ENCODE measurements at regions not wholly inside any gene's neighbourhood (a gene's known extent, or its start where the extent isn't known, plus 50 kb on each side); places are given as distances from the start of the nearest gene placed in this dataset.
A peak's percentile ranks its signal among the peaks of the same experiment; 100 is the strongest.

DNA sequence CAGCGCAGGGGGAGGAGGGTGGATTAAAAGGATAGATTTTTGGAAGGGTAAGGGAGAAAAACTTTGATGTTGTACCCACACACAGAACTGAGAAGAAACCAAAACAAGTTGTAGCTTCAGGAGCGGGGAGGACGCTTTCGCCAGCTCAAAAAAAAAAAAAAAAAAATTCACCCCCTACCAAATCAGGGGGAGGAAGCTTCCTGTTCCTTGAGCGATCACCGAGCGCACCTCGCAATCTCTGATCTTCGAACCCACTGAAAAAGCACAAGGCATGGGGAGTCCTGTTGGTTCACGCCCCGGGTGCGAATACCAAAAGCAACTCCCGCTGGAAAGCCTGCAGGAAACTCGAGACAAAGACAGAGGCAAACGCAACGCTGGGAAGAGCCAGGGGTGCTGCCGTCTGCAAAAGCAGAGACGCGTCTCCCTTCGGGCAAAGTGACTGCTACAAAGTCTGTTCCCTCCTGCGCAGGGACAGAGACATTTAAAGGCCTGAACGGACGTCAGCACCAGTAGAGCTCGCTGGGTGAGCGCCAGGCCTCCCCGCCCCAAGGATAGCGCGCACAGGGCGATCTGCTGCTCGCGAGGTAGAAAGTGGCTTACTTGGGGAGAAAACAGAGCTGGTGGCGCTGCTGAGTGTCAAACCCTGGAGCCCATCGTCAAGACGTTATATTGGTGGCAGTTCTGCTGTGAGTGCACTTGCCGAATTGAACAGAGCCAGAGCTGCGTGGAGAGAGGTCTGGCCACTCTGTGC, 190.4 kb downstream of the USP22 start (continued):
- TF ChIP-seq ZSCAN16 (tag by site-specific recombination; IDR thresholded peaks at IDR 0.05): no peak
- no peak for TF ChIP-seq ZNF837 (tag by site-specific recombination; IDR thresholded peaks at IDR 0.05)
- no peak for TF ChIP-seq ZNF677 (tag by site-specific recombination; IDR thresholded peaks at IDR 0.05)
- peak; percentile 84 for TF ChIP-seq ZNF335 (tag by site-specific recombination; conservative IDR thresholded peaks at IDR 0.05)
- TF ChIP-seq ZNF416 (tag by site-specific recombination; IDR thresholded peaks at IDR 0.05): no peak
- TF ChIP-seq ZNF175 (tag by site-specific recombination; IDR thresholded peaks at IDR 0.05): no peak
- no peak for TF ChIP-seq ZNF544 (tag by site-specific recombination; IDR thresholded peaks at IDR 0.05)
- TF ChIP-seq, protein P1, sequence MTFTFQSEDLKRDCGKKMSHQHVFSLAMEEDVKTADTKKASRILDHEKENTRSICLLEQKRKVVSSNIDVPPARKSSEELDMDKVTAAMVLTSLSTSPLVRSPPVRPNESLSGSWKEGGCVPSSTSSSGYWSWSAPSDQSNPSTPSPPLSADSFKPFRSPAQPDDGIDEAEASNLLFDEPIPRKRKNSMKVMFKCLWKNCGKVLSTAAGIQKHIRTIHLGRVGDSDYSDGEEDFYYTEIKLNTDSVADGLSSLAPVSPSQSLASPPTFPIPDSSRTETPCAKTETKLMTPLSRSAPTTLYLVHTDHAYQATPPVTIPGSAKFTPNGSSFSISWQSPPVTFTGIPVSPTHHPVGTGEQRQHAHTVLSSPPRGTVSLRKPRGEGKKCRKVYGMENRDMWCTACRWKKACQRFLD (tag by site-specific recombination; IDR thresholded peaks at IDR 0.05): no peak
- 0 out of 2 replicates have a peak, but pooled peaks have one; percentile 23 for TF ChIP-seq ZNF561 (tag by site-specific recombination; IDR thresholded peaks at IDR 0.05; ENCODE audit: borderline replicate concordance)
- TF ChIP-seq, protein P2, sequence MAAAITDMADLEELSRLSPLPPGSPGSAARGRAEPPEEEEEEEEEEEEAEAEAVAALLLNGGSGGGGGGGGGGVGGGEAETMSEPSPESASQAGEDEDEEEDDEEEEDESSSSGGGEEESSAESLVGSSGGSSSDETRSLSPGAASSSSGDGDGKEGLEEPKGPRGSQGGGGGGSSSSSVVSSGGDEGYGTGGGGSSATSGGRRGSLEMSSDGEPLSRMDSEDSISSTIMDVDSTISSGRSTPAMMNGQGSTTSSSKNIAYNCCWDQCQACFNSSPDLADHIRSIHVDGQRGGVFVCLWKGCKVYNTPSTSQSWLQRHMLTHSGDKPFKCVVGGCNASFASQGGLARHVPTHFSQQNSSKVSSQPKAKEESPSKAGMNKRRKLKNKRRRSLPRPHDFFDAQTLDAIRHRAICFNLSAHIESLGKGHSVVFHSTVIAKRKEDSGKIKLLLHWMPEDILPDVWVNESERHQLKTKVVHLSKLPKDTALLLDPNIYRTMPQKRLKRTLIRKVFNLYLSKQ (tag by site-specific recombination; IDR thresholded peaks at IDR 0.05; ENCODE audit: borderline replicate concordance): no peak
- no peak for TF ChIP-seq ZNF433 (tag by site-specific recombination; IDR thresholded peaks at IDR 0.05; ENCODE audit: low read depth)
- no peak for TF ChIP-seq ZNF624 (tag by site-specific recombination; IDR thresholded peaks at IDR 0.05)
- TF ChIP-seq, protein P3, sequence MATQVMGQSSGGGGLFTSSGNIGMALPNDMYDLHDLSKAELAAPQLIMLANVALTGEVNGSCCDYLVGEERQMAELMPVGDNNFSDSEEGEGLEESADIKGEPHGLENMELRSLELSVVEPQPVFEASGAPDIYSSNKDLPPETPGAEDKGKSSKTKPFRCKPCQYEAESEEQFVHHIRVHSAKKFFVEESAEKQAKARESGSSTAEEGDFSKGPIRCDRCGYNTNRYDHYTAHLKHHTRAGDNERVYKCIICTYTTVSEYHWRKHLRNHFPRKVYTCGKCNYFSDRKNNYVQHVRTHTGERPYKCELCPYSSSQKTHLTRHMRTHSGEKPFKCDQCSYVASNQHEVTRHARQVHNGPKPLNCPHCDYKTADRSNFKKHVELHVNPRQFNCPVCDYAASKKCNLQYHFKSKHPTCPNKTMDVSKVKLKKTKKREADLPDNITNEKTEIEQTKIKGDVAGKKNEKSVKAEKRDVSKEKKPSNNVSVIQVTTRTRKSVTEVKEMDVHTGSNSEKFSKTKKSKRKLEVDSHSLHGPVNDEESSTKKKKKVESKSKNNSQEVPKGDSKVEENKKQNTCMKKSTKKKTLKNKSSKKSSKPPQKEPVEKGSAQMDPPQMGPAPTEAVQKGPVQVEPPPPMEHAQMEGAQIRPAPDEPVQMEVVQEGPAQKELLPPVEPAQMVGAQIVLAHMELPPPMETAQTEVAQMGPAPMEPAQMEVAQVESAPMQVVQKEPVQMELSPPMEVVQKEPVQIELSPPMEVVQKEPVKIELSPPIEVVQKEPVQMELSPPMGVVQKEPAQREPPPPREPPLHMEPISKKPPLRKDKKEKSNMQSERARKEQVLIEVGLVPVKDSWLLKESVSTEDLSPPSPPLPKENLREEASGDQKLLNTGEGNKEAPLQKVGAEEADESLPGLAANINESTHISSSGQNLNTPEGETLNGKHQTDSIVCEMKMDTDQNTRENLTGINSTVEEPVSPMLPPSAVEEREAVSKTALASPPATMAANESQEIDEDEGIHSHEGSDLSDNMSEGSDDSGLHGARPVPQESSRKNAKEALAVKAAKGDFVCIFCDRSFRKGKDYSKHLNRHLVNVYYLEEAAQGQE (tag by site-specific recombination; IDR thresholded peaks at IDR 0.05): peak; percentile 35; the same call in 1 of the 2 replicates
- TF ChIP-seq ZNF530 (tag by site-specific recombination; IDR thresholded peaks at IDR 0.05; ENCODE audit: low read depth): no peak
- TF ChIP-seq ZNF521 (tag by site-specific recombination; IDR thresholded peaks at IDR 0.05): no peak
- peak; percentile 49 for TF ChIP-seq GLIS2 (tag by site-specific recombination; IDR thresholded peaks at IDR 0.05)
- TF ChIP-seq ZNF221 (tag by site-specific recombination; IDR thresholded peaks at IDR 0.05; ENCODE audit: borderline replicate concordance): no peak
- TF ChIP-seq OVOL3 (tag by site-specific recombination; IDR thresholded peaks at IDR 0.05): no peak
- TF ChIP-seq, protein P4, sequence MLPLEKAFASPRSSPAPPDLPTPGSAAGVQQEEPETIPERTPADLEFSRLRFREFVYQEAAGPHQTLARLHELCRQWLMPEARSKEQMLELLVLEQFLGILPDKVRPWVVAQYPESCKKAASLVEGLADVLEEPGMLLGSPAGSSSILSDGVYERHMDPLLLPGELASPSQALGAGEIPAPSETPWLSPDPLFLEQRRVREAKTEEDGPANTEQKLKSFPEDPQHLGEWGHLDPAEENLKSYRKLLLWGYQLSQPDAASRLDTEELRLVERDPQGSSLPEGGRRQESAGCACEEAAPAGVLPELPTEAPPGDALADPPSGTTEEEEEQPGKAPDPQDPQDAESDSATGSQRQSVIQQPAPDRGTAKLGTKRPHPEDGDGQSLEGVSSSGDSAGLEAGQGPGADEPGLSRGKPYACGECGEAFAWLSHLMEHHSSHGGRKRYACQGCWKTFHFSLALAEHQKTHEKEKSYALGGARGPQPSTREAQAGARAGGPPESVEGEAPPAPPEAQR (tag by site-specific recombination; IDR thresholded peaks at IDR 0.05): no peak
- TF ChIP-seq GLIS1 (tag by site-specific recombination; IDR thresholded peaks at IDR 0.05): peak; percentile 53
- TF ChIP-seq ZNF426 (tag by site-specific recombination; IDR thresholded peaks at IDR 0.05): no peak
- 0 out of 2 replicates have a peak, but pooled peaks have one; percentile 28 for TF ChIP-seq ZNF423 (tag by site-specific recombination; IDR thresholded peaks at IDR 0.05)
- TF ChIP-seq SP7 (tag by site-specific recombination; IDR thresholded peaks at IDR 0.05): no peak
- TF ChIP-seq ZNF146 (tag by site-specific recombination; IDR thresholded peaks at IDR 0.05): no peak
- peak; percentile 56 for TF ChIP-seq ZIC2 (tag by site-specific recombination; IDR thresholded peaks at IDR 0.05)
- TF ChIP-seq ZFP41 (tag by site-specific recombination; IDR thresholded peaks at IDR 0.05; ENCODE audit: borderline replicate concordance): no peak
- TF ChIP-seq ZNF341 (tag by site-specific recombination; IDR thresholded peaks at IDR 0.05; ENCODE audit: low read depth): peak; percentile 93
- TF ChIP-seq ZNF24 (tag by site-specific recombination; IDR thresholded peaks at IDR 0.05): 0 out of 2 replicates have a peak, but pooled peaks have one; percentile 19
- TF ChIP-seq ZNF132 (tag by site-specific recombination; IDR thresholded peaks at IDR 0.05; ENCODE audit: borderline replicate concordance): no peak

All from HEK293 (cell line).